CD14-positive monocyte (primary cell): ENCODE measurements at regions not wholly inside any gene's neighbourhood (a gene's known extent, or its start where the extent isn't known, plus 50 kb on each side); places are given as distances from the start of the nearest gene placed in this dataset.

ENCODE experiments used
- DNase-seq, 3 donors: peaks; one replicate each; pipeline ENCODE4 v3.0.0-alpha.2; 2011 to 2022
- H2AFZ ChIP-seq: 2 replicates; pipeline ENCODE4 v1.6.0; 2012; ENCODE audit warnings: mild to moderate bottlenecking, low read depth, low read length, inconsistent platforms; ENCODE audit not compliant: insufficient read depth, poor library complexity, severe bottlenecking
- H3K27ac ChIP-seq, 2 donors: 1 replicate in 1 of 2; 2 replicates in 1 of 2; pipeline ENCODE4 v1.5.1; 2012 to 2013; ENCODE audit warnings: low read length in 2 of 2, control low read depth in 1 of 2, inconsistent platforms in 1 of 2, low read depth in 1 of 2, mild to moderate bottlenecking in 1 of 2
- H3K27me3 ChIP-seq, 2 donors: one replicate each; pipeline versions ENCODE4 v1.6.0 to v1.6.1; 2011 to 2013; ENCODE audit warnings: low read length in 2 of 2; ENCODE audit not compliant: control insufficient read depth in 2 of 2, insufficient read depth in 2 of 2
- H3K36me3 ChIP-seq, 2 donors: replicated peaks in 1 of 2; 1 replicate in 1 of 2; 2 replicates in 1 of 2; pipeline versions ENCODE4 v1.5.1 to v1.6.1; 2012 to 2013; ENCODE audit warnings: low read length in 2 of 2, control low read depth in 1 of 2, inconsistent platforms in 1 of 2, mild to moderate bottlenecking in 1 of 2; ENCODE audit not compliant: insufficient read depth in 2 of 2, control insufficient read depth in 1 of 2
- H3K4me1 ChIP-seq, 2 donors: 1 replicate in 1 of 2; 2 replicates in 1 of 2; pipeline versions ENCODE4 v1.5.1 to v1.6.1; 2012 to 2013; ENCODE audit warnings: low read length in 2 of 2, control low read depth in 1 of 2, inconsistent platforms in 1 of 2, mild to moderate bottlenecking in 1 of 2, moderate library complexity in 1 of 2; ENCODE audit not compliant: insufficient read depth in 2 of 2, control insufficient read depth in 1 of 2
- H3K4me2 ChIP-seq: replicated peaks from 2 replicates; pipeline ENCODE3; 2012; ENCODE audit warnings: low read length, moderate library complexity, mild to moderate bottlenecking; ENCODE audit not compliant: poor library complexity, severe bottlenecking; ENCODE audit errors: extremely low read depth
- H3K4me3 ChIP-seq, 3 experiments: fragments of 200-600 bp in 1 of 3; sonication (generic) in 1 of 3; replicated peaks in 1 of 3; 1 replicate in 2 of 3; 2 replicates in 1 of 3; pipeline ENCODE4 v1.5.1; 2011 to 2013; ENCODE audit warnings: low read length in 3 of 3, mild to moderate bottlenecking in 3 of 3, control low read depth in 2 of 3, low read depth in 2 of 3, inconsistent platforms in 1 of 3, moderate library complexity in 1 of 3
- H3K79me2 ChIP-seq: 2 replicates; pipeline ENCODE4 v1.6.0; 2012; ENCODE audit warnings: mild to moderate bottlenecking, control low read depth, inconsistent platforms, low read length, moderate library complexity; ENCODE audit not compliant: insufficient read depth
- H3K9ac ChIP-seq: 2 replicates; pipeline ENCODE4 v1.6.0; 2017; ENCODE audit warnings: low read length, mild to moderate bottlenecking; ENCODE audit not compliant: insufficient read depth, poor library complexity, severe bottlenecking
- H3K9me3 ChIP-seq, 2 donors: replicated peaks in 1 of 2; 1 replicate in 1 of 2; 2 replicates in 1 of 2; pipeline versions ENCODE4 v1.5.1 to v1.6.1; 2012 to 2013; ENCODE audit warnings: low read length in 2 of 2, control low read depth in 1 of 2; ENCODE audit not compliant: control insufficient read depth in 1 of 2, insufficient read depth in 1 of 2
- H4K20me1 ChIP-seq: 2 replicates; pipeline ENCODE4 v1.6.0; 2012; ENCODE audit warnings: mild to moderate bottlenecking, low read length, control low read depth, moderate library complexity; ENCODE audit not compliant: insufficient read depth
- H3K27ac Mint-ChIP-seq, 7 donors: one replicate each; pipeline ENCODE4 v1.8.0; 2020; ENCODE audit warnings: mild to moderate bottlenecking in 7 of 7, mixed read lengths in 7 of 7, moderate library complexity in 6 of 7, inconsistent platforms in 2 of 7
- H3K27me3 Mint-ChIP-seq, 3 donors: one replicate each; pipeline ENCODE4 v1.8.0; 2021 to 2022; ENCODE audit warnings: low read depth in 3 of 3, mild to moderate bottlenecking in 3 of 3, mixed read lengths in 3 of 3, moderate library complexity in 3 of 3, inconsistent platforms in 1 of 3
- H3K36me3 Mint-ChIP-seq, 2 donors: one replicate each; pipeline ENCODE4 v1.8.0; 2020; ENCODE audit warnings: mixed read lengths in 2 of 2, inconsistent platforms in 1 of 2, mild to moderate bottlenecking in 1 of 2
- H3K4me1 Mint-ChIP-seq: one replicate; pipeline ENCODE4 v1.8.0; 2020; ENCODE audit warnings: mild to moderate bottlenecking, mixed read lengths
- H3K4me3 Mint-ChIP-seq, 2 donors: one replicate each; pipeline ENCODE4 v1.8.0; 2020; ENCODE audit warnings: mild to moderate bottlenecking in 2 of 2, mixed read lengths in 2 of 2, moderate library complexity in 1 of 2
- H3K9me3 Mint-ChIP-seq, 7 donors: one replicate each; pipeline ENCODE4 v1.8.0; 2020 to 2022; ENCODE audit warnings: mixed read lengths in 7 of 7, mild to moderate bottlenecking in 6 of 7, moderate library complexity in 6 of 7, inconsistent platforms in 2 of 7
- CTCF ChIP-seq: fragments of 200-600 bp; IDR thresholded peaks from one replicate; pipeline ENCODE4 v1.8.0; 2022; ENCODE audit warnings: antibody characterized with exemption, mild to moderate bottlenecking
- WGBS: methylation state at CpG from one replicate; pipeline ENCODE4 v1.1.5; 2013; ENCODE audit warnings: missing lambda C conversion rate; ENCODE audit not compliant: insufficient coverage; 5-methylcytosine and 5-hydroxymethylcytosine counted together
- intact Hi-C, 2 donors: fragments of 100-400 bp; cut with micrococcal nuclease; formaldehyde crosslinking; loops; one replicate each; pipeline versions ENCODE4 v1.15.0 to v1.15.1; 2023

- H3K4me1 Mint-ChIP-seq: no peaks in the 10 kb centered on the region
These were observed 184.0 kb downstream of the OLFM1 start for GRCh38 chr9:135271425-135271824.

GRCh38 chr9:135272608-135273007, 185.1 kb downstream of the OLFM1 start:
- Histone ChIP-seq H3K9ac (no peak overlapping the region), H3K79me2 (no peaks in the 10 kb centered on the region), H3K27me3 (no peaks in the 10 kb centered on the region), H3K9me3 (no peaks in the 10 kb centered on the region), H3K27ac (no peak overlapping the region), H2AFZ (no peak overlapping the region), H4K20me1 (no peaks in the 10 kb centered on the region), H3K4me1 (no peaks in the 10 kb centered on the region), H3K4me3 (no peak overlapping the region), H3K4me2 (no peak overlapping the region), H3K36me3 (no peaks in the 10 kb centered on the region)
- intact Hi-C loops: no loop called here
- Mint-ChIP-seq H3K36me3 (no peaks in the 10 kb centered on the region), H3K27me3 (peaks cover 4 to 12% (median 11%) of the 10 kb centered on the region in 3 donors), H3K4me3 (no peak overlapping the region), H3K4me1 (no peaks in the 10 kb centered on the region), H3K9me3 (peaks cover 0 to 7% (median 2%) of the 10 kb centered on the region in 7 donors), H3K27ac (no peak overlapping the region)
- DNase-seq: no peak
- 70% methylated on average over 9 of the region's 10 CpGs for WGBS
- no peak for TF ChIP-seq CTCF

More at GRCh38 chr9:135271425-135271824, 184.0 kb downstream of the OLFM1 start:
- Histone ChIP-seq H3K4me2 (no peak overlapping the region), H3K4me1 (no peaks in the 10 kb centered on the region), H3K4me3 (no peak overlapping the region), H3K9me3 (no peaks in the 10 kb centered on the region), H3K9ac (no peak overlapping the region), H3K27ac (no peak overlapping the region), H3K36me3 (no peaks in the 10 kb centered on the region), H3K27me3 (no peaks in the 10 kb centered on the region), H3K79me2 (no peaks in the 10 kb centered on the region), H2AFZ (no peak overlapping the region), H4K20me1 (no peaks in the 10 kb centered on the region)
- H3K27ac Mint-ChIP-seq: no peak overlapping the region
- DNase-seq: no peak
- 92% methylated on average over 19 of the region's 19 CpGs for WGBS
- intact Hi-C loops: no loop called here
- peaks cover 0 to 7% (median 2%) of the 10 kb centered on the region in 7 donors for H3K9me3 Mint-ChIP-seq
- H3K27me3 Mint-ChIP-seq: peaks cover 6 to 12% (median 11%) of the 10 kb centered on the region in 3 donors
- no peaks in the 10 kb centered on the region for H3K36me3 Mint-ChIP-seq
- no peak for TF ChIP-seq CTCF
- no peak overlapping the region for H3K4me3 Mint-ChIP-seq
